Amygdala (tissue), 56 donors: ENCODE measurements at regions not wholly inside any gene's neighbourhood (a gene's known extent, or its start where the extent isn't known, plus 50 kb on each side); places are given as distances from the start of the nearest gene placed in this dataset.
"Not testable (repeated sequence)": the region's sequence is repeated elsewhere in the genome, so short reads cannot be mapped to it uniquely, and the experiment has no call there.

Source experiments
- DNase-seq, 56 donors: peaks; one replicate each; lab custom pipeline; 2025; lab: John Stamatoyannopoulos, UW

DNA sequence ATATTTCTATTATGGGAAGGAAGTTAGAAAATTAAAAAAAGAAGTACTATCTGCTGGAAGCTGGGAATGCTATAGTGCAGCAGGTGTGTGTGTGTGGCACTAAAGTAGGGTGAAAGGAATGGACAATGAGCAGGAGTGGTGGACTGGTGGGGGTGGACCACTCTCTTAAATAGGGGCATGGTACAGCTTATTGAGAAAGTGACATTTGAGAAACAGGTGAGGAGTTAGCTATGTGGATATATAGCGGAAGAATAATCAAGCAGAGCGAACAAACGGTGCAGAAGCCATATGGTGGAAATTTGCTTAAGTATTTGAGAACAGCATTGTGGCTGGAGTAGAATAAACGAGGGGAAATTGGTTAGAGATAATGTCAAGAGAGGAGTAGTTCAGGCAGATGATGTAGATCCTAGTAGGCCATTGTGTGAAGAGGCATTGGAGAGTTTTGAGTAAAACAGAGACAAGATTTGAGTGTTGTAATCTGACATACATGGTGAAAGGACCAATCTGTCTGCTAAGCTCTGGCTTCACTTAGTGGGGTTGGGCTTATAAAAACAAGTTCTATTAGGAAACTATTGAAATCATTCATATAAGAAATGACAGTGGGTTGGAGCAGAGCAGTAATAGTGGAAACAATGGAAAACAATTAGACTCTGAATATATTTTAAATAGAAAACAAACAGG, 149.2 kb upstream of the SYT10 start:
- DNase-seq, result no peak

DNA sequence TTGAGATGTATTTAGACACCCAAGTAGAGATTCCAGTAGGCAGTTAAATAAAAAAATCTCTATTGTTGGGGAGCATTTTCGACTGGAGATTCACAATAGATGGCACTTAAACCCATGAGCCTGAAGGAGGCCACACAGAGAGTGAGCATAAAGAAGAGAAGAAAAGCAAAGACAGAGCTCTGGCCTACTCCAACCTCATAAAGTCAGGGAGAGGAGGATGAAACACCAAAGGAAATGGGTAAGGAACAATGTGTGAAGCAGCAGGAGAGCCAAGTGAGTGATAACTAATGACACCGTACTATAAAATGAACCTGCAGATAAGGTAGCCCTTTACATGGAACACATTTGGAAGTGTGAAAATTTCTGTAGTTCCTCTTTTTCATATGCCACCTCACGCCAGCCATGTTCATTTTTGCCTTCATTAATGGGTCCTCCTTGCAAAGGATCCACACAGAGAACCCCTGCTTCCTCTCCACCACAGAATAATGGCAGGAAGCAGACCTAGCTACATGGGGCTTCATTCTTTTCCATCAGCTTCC, 150.0 kb upstream of the SYT10 start:
- no peak for DNase-seq

DNA sequence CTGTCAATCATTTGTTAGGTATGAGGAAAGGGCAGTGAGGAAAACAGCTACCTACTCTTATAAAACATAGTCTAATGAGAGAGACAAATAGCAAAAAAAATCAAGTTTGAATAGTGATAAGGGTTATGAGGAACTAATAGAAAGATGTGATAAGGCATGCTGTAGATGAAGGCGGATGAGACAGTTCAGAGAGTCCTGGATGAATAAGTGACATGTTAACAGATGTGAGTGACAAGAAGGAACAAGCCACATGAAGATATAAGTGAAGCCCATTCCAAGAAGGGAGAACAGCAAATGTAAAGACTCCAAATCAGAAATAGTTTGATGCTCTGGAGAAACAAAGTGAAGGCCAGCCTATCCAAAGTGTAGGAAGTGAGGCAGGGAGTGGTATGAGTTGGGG, 154.1 kb upstream of the SYT10 start:
- DNase-seq, result no peak

DNA sequence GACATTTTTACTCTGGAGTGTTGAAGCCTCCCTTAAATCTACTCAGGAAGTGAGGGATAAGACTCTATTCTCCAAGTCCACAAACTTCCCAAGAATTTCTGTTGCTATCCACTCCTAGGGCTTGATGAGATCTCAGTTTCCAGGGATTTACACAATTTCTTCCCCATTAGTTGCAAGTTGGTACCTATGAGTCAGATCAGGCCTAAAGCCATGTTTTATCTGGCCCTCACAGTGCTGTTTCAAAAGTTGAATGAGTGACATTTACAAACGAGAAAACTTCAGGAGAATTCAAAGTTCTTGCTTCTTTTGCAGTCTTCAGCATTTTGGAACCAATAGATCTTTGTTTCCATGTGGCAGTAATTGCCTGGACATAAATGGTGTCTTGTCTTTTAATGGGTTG, 156.4 kb upstream of the SYT10 start:
- no peak for DNase-seq

DNA sequence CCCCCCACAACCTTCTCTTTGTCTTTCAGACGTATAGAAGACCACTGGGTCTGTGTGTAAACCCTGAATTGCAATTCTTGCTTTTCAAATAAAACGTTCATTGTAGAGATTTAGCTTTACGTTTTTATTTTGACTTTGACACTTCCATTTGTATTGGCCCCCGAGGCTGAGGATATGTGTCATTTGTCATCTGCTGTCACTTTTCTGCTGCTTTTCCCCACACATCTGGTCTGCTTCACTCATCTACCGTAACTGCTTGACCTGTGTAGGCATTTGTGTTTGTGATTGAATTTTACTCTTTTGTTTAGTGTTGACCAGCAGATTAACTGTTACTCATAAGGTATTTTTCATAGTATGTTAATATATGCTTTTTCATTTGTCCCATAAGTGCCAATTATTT, 157.2 kb upstream of the SYT10 start:
- DNase-seq, result no peak

DNA sequence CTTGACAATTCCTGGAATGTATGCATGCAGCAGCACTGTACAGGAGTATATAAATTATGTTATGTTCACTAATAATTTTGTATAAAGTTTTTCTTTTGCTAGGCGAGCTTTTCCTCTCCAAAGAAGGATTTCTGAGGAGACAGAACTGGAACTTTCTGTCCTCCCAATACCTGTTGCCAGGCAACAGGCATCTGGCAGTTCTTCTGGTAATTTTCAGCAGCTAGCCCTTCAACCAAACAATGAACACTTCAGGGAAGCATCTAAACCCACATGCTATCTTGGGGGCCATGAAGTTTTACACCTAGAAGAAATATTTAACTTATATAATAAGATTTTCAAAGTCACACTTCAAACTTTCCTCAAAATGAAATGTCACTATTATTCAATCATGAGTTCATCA, 162.9 kb upstream of the SYT10 start:
- DNase-seq, result peak in 3 of 56 donors; percentile 1 to 18 (median 2)

DNA sequence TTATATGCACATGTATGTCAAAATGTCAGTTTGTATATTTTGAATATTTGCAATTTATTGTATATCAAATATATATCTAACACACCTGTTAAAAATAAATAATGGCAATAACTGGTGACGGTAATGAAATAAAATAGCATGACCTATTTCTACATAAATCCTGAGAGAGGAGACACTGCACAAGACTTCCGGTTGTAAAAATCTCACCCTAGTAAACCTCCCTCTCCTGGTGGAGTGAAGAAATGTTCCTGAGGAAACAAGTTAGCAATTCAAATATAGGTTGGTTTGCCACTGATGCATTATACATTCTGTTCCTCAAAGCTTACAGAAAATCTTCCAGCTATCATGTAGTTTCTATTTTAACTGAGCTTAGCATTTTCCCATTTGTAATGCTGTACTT, 166.1 kb upstream of the SYT10 start:
- no peak for DNase-seq

DNA sequence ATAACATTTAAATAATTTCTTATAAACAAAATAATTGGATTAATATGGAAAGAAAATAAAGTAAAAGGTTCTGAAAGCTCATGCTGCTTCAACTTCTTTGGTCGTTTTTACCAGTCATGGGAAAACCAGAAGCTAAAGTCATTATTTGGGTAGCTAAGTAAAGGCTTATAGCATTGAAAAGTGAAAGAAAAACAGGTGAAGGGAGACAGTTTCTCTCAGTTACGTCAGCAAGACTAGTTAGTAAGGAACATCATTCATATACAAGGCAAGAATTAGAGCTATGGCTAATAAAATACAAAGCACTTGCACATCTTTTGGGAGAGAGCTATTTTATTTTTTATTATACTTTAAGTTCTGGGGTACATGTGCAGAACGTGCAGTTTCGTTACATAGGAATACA, 170.3 kb upstream of the SYT10 start:
- DNase-seq, result no peak

DNA sequence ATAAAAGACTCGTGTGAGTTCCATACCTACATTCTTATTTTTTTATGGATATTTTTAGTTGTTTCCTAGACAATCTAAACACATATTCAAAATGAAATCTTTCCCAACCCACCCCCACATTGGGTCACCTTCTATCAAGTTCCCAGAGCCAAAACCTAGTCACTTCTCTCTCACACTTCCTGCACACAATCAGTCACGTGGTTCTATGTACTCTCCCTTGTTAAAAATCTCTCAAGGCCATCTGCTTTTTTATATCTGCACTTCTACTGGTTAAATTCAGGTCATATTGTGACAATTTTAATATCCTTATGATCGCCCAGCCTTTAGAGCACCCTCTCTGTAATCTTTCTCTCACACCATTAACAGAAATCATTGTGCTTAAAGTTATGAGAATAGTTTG, 175.0 kb upstream of the SYT10 start:
- DNase-seq, result no peak

DNA sequence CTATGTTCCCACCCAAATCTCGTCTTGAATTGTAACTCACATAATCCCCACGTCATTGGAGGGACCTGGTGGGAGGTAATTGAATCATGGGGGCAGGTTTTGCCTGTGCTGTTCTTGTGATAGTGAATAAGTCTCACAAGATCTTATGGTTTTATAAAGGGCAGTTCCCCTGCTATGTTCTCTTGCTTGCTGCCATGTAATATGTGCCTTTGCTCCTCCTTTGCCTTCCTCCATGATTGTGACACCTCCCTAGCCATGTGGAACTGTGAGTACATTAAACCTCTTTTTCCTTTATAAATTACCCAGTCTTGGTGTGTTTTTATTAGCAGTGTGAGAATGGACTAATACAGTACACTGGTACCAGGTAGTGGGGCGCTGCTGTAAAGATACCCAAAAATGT, 177.6 kb upstream of the SYT10 start:
- DNase-seq, result no peak

DNA sequence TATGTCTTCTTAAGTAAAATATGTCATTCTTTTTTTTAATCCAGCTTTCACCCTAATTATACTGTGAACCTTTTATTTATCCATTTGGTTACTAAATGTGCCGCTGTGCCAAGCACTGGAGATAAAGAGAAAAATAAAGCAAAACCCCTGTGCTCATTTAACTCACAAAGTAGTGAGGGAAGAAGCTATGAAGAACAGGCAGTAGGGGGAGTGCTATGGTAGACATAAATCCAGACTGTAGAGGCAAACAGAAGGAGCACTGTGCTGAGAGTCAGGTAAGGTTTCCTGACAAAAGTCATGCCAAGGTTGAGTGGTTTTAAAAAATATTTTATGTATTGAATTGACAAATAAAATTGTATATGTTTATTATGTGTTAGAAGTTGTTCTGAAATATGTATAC, 188.5 kb upstream of the SYT10 start:
- DNase-seq, result no peak

DNA sequence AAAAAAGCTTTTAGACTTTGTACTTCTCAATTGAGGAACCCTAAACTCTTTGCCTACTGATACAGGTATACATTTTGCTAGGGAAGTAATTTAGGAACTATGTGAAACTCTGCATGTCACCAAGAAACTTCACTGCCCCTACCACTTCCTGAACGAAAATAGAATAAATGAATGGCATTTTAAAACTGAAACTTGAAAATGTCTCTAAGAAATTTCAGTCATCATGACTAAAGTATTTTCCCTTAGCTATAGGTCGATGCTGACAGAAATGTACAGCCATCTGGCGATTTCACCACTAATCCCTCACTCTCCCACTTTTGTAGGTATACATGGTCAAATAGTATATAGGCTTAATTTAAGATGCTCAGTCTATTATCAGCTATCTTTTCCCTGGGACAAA, 194.9 kb upstream of the SYT10 start:
- no peak for DNase-seq

DNA sequence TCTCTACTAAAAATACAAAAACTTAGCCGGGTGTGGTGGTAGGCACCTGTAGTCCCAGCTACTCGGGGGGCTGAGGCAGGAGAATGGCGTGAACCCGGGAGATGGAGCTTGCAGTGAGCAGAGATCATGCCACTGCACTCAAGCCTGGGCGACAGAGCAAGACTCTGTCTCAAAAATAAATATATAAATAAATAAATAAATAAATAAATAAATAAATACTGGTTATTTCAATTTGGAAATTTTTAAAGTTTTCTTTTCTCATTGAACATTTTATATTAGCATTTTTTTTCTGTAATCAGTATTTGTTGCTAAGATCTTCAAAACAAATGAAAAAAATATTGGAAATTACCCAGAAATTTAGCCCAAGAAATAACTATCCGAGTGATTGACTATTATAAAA, 197.3 kb upstream of the SYT10 start:
- not testable (repeated sequence) for DNase-seq

DNA sequence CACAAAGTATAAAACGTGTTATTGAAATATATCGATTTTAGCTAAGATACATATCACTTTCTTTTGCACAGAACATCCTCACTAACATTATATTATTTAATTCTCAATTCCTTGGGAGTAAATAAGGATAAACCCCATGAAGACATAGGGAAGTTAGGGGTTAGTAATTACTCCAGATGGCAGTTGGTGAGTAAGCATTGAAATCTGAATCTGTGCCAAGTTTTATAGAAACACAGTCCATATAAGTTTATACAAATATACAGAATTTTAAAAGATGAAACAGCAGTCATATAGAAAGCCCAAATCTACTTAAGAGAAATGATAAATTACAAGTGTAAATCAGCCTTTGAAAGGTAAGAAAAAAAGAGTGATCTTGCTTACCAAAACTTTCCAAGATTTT, 200.4 kb upstream of the SYT10 start:
- no peak for DNase-seq

DNA sequence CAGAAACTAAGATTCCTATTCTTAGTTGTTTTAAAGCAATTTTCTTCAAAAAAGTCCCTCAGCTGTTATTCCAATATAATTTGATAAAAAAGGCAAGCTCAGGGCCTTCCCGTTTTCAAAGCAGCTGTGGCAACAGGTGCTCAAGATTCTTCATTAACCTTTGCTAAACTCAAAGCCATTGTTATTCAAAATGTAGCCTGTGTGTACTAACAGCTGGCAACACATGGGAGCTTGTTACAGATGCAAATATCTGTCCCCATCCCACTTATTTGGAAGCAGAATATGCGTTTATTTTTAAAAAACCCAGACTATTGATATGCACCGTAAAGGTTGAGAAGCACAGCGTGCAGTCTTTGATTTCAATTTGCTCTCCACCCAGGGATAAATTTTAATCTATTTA, 210.4 kb upstream of the SYT10 start:
- no peak for DNase-seq

DNA sequence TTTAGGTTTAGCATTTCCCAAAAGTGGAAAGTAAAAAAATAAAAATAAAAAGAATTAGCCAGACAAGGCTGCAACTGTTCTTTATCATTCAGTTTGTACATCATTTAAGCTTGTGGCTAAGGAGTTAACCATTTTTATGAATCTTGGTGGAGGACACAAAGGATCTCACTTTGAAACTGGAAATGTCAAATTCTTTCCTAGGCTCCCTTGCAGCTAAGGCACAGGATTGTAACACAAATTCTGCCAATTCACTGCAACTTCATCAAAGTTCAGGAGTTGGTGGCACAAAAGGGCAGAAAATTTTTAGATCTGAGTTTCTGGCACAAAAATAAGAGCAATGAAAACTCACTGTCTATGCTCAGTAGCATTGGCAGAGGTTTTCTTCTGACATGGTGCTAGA, 211.2 kb upstream of the SYT10 start:
- DNase-seq, result no peak

DNA sequence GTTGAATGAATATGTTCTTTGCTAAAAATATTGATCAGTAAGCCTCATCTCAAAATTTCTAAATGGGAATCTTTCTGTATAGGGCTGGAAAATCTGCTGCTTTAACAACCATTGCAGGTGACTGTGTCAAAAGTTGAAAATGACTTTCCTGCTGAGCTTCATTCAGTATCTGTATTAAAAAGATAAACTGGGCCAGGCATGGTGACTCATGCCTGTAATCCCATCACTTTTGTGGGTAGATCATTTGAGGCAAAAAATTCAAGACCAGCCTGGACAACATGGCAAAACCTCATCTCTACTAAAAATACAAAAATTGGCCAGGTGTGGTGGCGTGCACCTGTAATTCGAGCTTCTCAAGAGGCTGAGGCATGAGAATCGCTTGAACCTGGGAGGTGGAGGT, 213.7 kb upstream of the SYT10 start:
- DNase-seq, result no peak

DNA sequence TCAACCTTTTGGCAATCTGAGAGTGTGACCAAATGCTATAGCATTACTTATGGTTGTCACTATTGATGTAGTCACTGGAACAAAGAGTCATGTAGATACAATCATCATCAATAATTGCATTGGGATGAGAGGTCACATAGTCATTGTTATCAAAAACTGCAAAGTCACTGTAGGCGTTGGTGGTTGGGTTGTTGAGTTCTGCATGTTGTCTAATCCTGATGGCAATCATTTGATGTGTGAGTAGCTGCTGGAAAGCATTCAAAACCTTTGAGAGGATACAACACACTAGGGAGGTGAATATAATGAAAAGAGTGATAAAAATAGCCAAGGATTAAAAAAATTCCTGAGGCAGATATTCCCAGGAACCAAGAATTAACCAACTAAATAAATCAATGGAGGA, 214.7 kb upstream of the SYT10 start:
- no peak for DNase-seq

DNA sequence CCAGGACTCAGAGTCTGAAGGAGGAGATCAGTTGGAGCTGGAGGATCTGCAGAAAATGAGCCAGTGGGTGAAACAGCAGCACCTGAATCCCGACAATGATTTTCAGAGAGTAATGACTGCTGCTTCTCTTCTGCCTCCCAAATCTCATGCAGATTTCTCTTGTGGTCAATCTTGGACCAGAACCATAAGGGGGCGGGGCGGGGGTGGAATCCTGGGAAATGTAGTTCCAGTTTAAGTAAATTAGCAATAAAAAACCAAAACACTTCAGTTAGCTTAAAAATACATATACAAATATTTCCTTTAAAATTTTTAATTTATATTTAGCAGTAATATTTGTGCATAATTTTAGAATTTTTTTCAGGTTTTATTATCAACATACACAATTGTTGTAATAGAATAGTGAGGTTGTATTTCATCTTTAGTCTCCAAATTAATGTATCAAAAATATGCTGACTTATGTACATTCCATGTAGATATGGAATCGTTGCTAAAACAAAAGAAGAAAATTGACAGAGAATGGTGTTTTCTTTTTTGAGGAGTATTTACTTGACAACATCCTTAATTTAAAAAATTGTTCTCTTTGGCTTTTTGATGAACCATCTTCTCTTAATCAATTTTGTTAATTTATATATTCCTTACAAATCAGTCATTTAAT, 223.5 kb upstream of the SYT10 start:
- no peak for DNase-seq

DNA sequence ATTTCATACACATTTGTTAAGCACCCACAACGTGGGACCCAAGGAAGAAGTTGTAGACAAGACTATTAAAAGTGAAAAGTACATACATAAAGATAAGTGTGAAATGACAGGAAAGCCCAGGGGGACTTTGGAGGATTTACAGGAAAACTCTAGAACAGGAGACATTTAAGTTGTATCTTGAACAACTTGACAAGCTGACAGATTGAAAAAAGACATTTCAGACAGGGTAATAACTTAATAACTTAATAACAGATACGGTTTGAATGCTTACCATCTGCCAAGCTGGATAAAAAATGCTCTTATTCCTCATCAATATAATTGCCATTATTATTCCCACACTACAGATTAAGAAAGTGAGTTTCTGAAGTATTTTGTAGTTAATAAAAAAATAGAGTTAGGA, 229.7 kb upstream of the SYT10 start:
- no peak for DNase-seq

DNA sequence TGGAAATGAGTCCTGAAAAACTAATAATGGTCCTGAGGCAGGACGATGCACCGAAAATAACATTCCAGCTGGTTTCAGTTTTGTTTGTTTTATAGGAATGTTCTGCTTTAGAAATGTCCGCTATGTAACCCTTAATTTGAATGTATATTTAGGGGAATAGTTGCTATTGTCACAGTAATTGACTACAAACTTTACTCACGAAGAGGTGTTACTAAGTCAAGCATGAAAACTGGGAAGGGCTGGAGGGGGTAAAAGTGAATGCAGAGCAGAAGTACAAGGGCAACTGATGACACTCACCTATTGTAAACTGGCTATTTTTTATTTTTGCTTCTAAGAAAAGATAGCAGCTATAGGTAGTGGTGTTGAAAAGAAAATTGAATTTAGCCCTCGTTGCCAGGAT, 230.7 kb upstream of the SYT10 start:
- no peak for DNase-seq

DNA sequence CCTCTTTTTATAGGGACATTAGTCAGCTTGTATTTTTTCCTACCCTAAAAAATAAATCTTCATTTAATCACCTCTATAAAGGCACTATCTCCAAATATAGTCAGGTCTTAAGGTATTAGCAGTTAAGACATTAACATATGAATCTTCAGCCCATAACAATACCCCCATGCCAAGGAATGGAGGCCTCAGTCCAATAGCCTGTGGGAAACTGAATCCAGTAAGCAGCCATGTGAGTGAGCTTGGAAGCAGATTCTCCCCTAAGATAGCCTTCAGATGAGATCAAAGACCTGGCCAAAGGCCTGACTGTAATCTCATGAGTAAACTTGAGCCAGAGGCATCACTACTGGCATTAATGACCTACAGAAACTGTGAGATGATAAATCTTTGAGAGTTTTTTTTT, 232.1 kb upstream of the SYT10 start:
- no peak for DNase-seq
